K562 (cell line): ENCODE measurements at regions not wholly inside any gene's neighbourhood (a gene's known extent, or its start where the extent isn't known, plus 50 kb on each side); places are given as distances from the start of the nearest gene placed in this dataset.

Source experiments
- ATAC-seq: fragments of 200-7000 bp; cut with Tn5 transposase; 3 replicates; pipeline ENCODE4 v1.9.1; 2020; ENCODE audit warnings: moderate library complexity
- BruUV-seq: library from RNA; stranded (reverse); fragments of 400-500 nt; replicated peaks from 2 replicates; lab custom pipeline; 2021; lab: Mats Ljungman, UMichigan
- CTCF ChIA-PET: fragments of 300-600 bp; formaldehyde crosslinking; extraction: SDS; loops from one replicate; lab custom pipeline; 2021; ENCODE audit warnings: low intra/inter-chr PET ratio; lab: Yijun Ruan, JAX
- POLR2A ChIA-PET: fragments of 300-600, 350-650 bp; sonication (Branson Sonifier 250); formaldehyde crosslinking; extraction: SDS; loops from one replicate; lab custom pipeline; 2021; ENCODE audit warnings: antibody characterized with exemption, inconsistent platforms; lab: Yijun Ruan, JAX
- DNase-seq, 4 experiments: peaks; one replicate each; pipeline versions ENCODE4 v3.0.0 to v3.0.0-alpha.2; 2011 to 2018; ENCODE audit warnings: low spot score in 3 of 4, mixed read lengths in 3 of 4; ENCODE audit errors: extremely low read depth in 1 of 4
- FAIRE-seq: peaks from 2 replicates; lab custom pipeline; 2011; peaks lifted over from hg19 to GRCh38; lab: Jason Lieb, UNC
- H2AFZ ChIP-seq: 2 replicates; pipeline ENCODE4 v1.6.0; 2011; ENCODE audit warnings: low read depth, low read length, control low read depth, inconsistent platforms
- H3K27ac ChIP-seq: fragments of 200-600 bp; 3 replicates; pipeline ENCODE4 v1.8.0; 2011; ENCODE audit warnings: low read depth, mild to moderate bottlenecking, control low read depth, inconsistent platforms, low read length, moderate library complexity, mixed read lengths; ENCODE audit errors: extremely low read depth
- H3K27me3 ChIP-seq, 2 experiments: fragments of 300-600 bp in 1 of 2; 2 replicates in 1 of 2; 3 replicates in 1 of 2; pipeline versions ENCODE4 v1.6.0 to v1.8.0; 2011; ENCODE audit warnings: inconsistent platforms in 2 of 2, low read length in 2 of 2, mild to moderate bottlenecking in 1 of 2, mixed read lengths in 1 of 2, moderate library complexity in 1 of 2; ENCODE audit not compliant: control insufficient read depth in 2 of 2, insufficient read depth in 2 of 2
- H3K36me3 ChIP-seq: fragments of 300-600 bp; 3 replicates; pipeline ENCODE4 v1.8.0; 2011; ENCODE audit warnings: mild to moderate bottlenecking, low read length, inconsistent platforms; ENCODE audit not compliant: control insufficient read depth, insufficient read depth
- H3K4me1 ChIP-seq, 2 experiments: fragments of 200-600 bp in 1 of 2; replicated peaks in 1 of 2; 2 replicates in 1 of 2; 3 replicates in 1 of 2; pipeline versions ENCODE4 v1.5.1 to v1.8.0; 2011; ENCODE audit warnings: inconsistent platforms in 2 of 2, low read length in 2 of 2, mild to moderate bottlenecking in 1 of 2, mixed read lengths in 1 of 2, moderate library complexity in 1 of 2; ENCODE audit not compliant: control insufficient read depth in 2 of 2, insufficient read depth in 2 of 2
- H3K4me2 ChIP-seq: 2 replicates; pipeline ENCODE4 v1.6.1; 2011; ENCODE audit warnings: low read length, control low read depth, inconsistent platforms, mixed read lengths; ENCODE audit not compliant: insufficient read depth
- H3K4me3 ChIP-seq: fragments of 200-600 bp; sonication (generic), shearing (Covaris generic); 2 replicates; pipeline ENCODE4 v1.5.1; 2016; ENCODE audit warnings: control low read depth, inconsistent platforms
- H3K79me2 ChIP-seq: fragments of 200-600 bp; 3 replicates; pipeline ENCODE4 v1.8.0; 2011; ENCODE audit warnings: low read length, inconsistent platforms; ENCODE audit not compliant: control insufficient read depth, insufficient read depth
- H3K9ac ChIP-seq, 2 experiments: 2 replicates each; pipeline versions ENCODE4 v1.6.0 to v1.6.1; 2011; ENCODE audit warnings: low read depth in 2 of 2, low read length in 2 of 2, control low read depth in 1 of 2, inconsistent platforms in 1 of 2, mild to moderate bottlenecking in 1 of 2, mixed read lengths in 1 of 2; ENCODE audit not compliant: insufficient read depth in 1 of 2
- H3K9me1 ChIP-seq: one replicate; pipeline ENCODE4 v1.6.0; 2011; ENCODE audit warnings: inconsistent platforms, mild to moderate bottlenecking, low read length, moderate library complexity; ENCODE audit not compliant: control insufficient read depth, insufficient read depth
- H3K9me3 ChIP-seq: replicated peaks from 2 replicates; pipeline ENCODE4 v1.5.1; 2011; ENCODE audit warnings: low read depth, low read length, inconsistent platforms; ENCODE audit not compliant: control insufficient read depth, insufficient read depth
- H4K20me1 ChIP-seq: replicated peaks from 2 replicates; pipeline ENCODE4 v1.6.1; 2011; ENCODE audit warnings: low read length, inconsistent platforms, mixed read lengths; ENCODE audit not compliant: control insufficient read depth, insufficient read depth
- ATF3 ChIP-seq, 2 experiments: fragments of 450-650 bp in 1 of 2; sonication (generic) in 1 of 2; formaldehyde crosslinking in 1 of 2; IDR thresholded peaks in 1 of 2; conservative IDR thresholded peaks in 1 of 2; 2 replicates each; pipeline versions ENCODE4 v1.6.1 to v1.8.1; 2016 to 2023; ENCODE audit warnings: mild to moderate bottlenecking in 2 of 2, moderate library complexity in 2 of 2, inconsistent platforms in 1 of 2, missing genetic modification reagents in 1 of 2
- C11orf30 ChIP-seq: fragments of 450-650 bp; IDR thresholded peaks from 2 replicates; pipeline ENCODE4 v1.6.1; 2016; ENCODE audit warnings: low read depth, mild to moderate bottlenecking
- HEY1 ChIP-seq: fragments of 250-450 bp; sonication (Bioruptor Pico); IDR thresholded peaks from 2 replicates; pipeline ENCODE4 v1.5.0; 2020; ENCODE audit warnings: mild to moderate bottlenecking, moderate library complexity, borderline replicate concordance
- JUND ChIP-seq, 2 experiments: IDR thresholded peaks; 2 replicates in 1 of 2; 3 replicates in 1 of 2; pipeline ENCODE4 v1.6.1; 2011; ENCODE audit warnings: borderline replicate concordance in 2 of 2, low read depth in 2 of 2, low read length in 2 of 2, improper control_type of control experiment in 1 of 2, missing biosample characterization in 1 of 2, missing genetic modification characterization in 1 of 2, missing genetic modification reagents in 1 of 2
- MLX ChIP-seq, 2 experiments: fragments of 450-650 bp in 1 of 2; sonication (generic) in 1 of 2; formaldehyde crosslinking; conservative IDR thresholded peaks; 2 replicates each; pipeline versions ENCODE4 v1.4.0 to v1.8.1; 2020 to 2022; ENCODE audit warnings: mild to moderate bottlenecking in 1 of 2, missing genetic modification reagents in 1 of 2
- SIRT6 ChIP-seq: IDR thresholded peaks from one replicate; pipeline ENCODE4 v1.6.1; 2012; ENCODE audit warnings: low read depth, mild to moderate bottlenecking, control low read depth, inconsistent platforms, low read length, moderate library complexity
- ZNF589 ChIP-seq: fragments of 200-800 bp; sonication (Bioruptor generic); IDR thresholded peaks from 2 replicates; pipeline ENCODE4 v1.6.1; 2016; ENCODE audit warnings: low read depth, missing genetic modification characterization, missing compliant biosample characterization
- ZNF696 ChIP-seq: fragments of 250-450 bp; sonication (Bioruptor Pico); conservative IDR thresholded peaks from 2 replicates; pipeline ENCODE4 v1.4.0; 2020; ENCODE audit warnings: mild to moderate bottlenecking, moderate library complexity
- WGBS: fragments of 100-300 bp; shearing (Covaris generic); methylation state at CpG from one replicate; pipeline ENCODE4 v1.1.6; 2016; ENCODE audit warnings: low coverage, mixed read lengths; ENCODE audit not compliant: insufficient coverage; ENCODE audit errors: missing lambda C conversion rate; 5-methylcytosine and 5-hydroxymethylcytosine counted together
- in situ Hi-C: fragments of 300-500 bp; cut with MboI; formaldehyde crosslinking; loops from 4 replicates; pipeline ENCODE4 v1.15.0; 2018; ENCODE audit warnings: inconsistent platforms, mixed read lengths
- intact Hi-C: fragments of 100-400 bp; cut with micrococcal nuclease; formaldehyde crosslinking; loops from 2 replicates; pipeline ENCODE4 v1.14.2; 2022

- TF ChIP-seq SIRT6 (no peak), ZNF589 (CRISPR knock-in tag) (no peak), HEY1 (CRISPR knock-in tag) (no peak)
Observed at GRCh38 chr22:48936391-48936790, 891.3 kb downstream of the BRD1 start (continued).

GRCh38 chr22:48934446-48934845 lies 893.2 kb downstream of the BRD1 start:
- 0 out of 2 replicates have a peak, but pooled peaks have one; percentile 17 for TF ChIP-seq ATF3 (IDR thresholded peaks at IDR 0.05)
- TF ChIP-seq ATF3 (CRISPR knock-in tag; conservative IDR thresholded peaks at IDR 0.05): no peak
- no peak for TF ChIP-seq C11orf30
- TF ChIP-seq JUND (IDR thresholded peaks at IDR 0.05; ENCODE audit: borderline replicate concordance, low read depth, low read length): 0 out of 2 replicates have a peak, but pooled peaks have one; percentile 9
- no peak for TF ChIP-seq JUND (tag; IDR thresholded peaks at IDR 0.05; ENCODE audit: borderline replicate concordance, low read depth, low read length)
- no peak for TF ChIP-seq MLX (CRISPR knock-in tag; conservative IDR thresholded peaks at IDR 0.05)
- no peak for TF ChIP-seq ZNF696
- no peak overlapping the region for H3K4me3 ChIP-seq
- no TSS peak for BruUV-seq
- ChIA-PET CTCF (no interaction called here), POLR2A (no interaction called here)
- intact Hi-C loops: no loop called here
- in situ Hi-C loops: no loop called here
- no peak overlapping the region for H3K4me2 ChIP-seq
- 0% methylated on average over 1 of the region's 1 CpG for WGBS
- no peaks in the 10 kb centered on the region; a peak in 1 of 5 replicates for H3K27me3 ChIP-seq
- no peaks in the 10 kb centered on the region for H3K36me3 ChIP-seq
- H3K9ac ChIP-seq: no peak overlapping the region
- DNase-seq (no peak), FAIRE-seq (no peak), ATAC-seq (no peak)
- H4K20me1 ChIP-seq: no peaks in the 10 kb centered on the region
- H3K27ac ChIP-seq: no peak overlapping the region
- no peaks in the 10 kb centered on the region for H3K4me1 ChIP-seq
- no peak overlapping the region for H2AFZ ChIP-seq
- no peaks in the 10 kb centered on the region for H3K9me1 ChIP-seq
- no peaks in the 10 kb centered on the region for H3K9me3 ChIP-seq
- no peaks in the 10 kb centered on the region for H3K79me2 ChIP-seq
